ENCODE measurements at regions not wholly inside any gene's neighbourhood (a gene's known extent, or its start where the extent isn't known, plus 50 kb on each side); places are given as distances from the start of the nearest gene placed in this dataset.

- H3K27me3 ChIP-seq (ENCODE audit: insufficient read depth, poor library complexity, severe bottlenecking): no peaks in the 10 kb centered on the region
- no peak for TF ChIP-seq POLR2AphosphoS5 (IDR thresholded peaks at IDR 0.05; ENCODE audit: low read depth)
- no peak for TF ChIP-seq REST (IDR thresholded peaks at IDR 0.05; ENCODE audit: insufficient replicate concordance, low read depth)
- TF ChIP-seq, protein P1, sequence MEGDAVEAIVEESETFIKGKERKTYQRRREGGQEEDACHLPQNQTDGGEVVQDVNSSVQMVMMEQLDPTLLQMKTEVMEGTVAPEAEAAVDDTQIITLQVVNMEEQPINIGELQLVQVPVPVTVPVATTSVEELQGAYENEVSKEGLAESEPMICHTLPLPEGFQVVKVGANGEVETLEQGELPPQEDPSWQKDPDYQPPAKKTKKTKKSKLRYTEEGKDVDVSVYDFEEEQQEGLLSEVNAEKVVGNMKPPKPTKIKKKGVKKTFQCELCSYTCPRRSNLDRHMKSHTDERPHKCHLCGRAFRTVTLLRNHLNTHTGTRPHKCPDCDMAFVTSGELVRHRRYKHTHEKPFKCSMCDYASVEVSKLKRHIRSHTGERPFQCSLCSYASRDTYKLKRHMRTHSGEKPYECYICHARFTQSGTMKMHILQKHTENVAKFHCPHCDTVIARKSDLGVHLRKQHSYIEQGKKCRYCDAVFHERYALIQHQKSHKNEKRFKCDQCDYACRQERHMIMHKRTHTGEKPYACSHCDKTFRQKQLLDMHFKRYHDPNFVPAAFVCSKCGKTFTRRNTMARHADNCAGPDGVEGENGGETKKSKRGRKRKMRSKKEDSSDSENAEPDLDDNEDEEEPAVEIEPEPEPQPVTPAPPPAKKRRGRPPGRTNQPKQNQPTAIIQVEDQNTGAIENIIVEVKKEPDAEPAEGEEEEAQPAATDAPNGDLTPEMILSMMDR (IDR thresholded peaks at IDR 0.05; ENCODE audit: insufficient read depth, low read length): no peak
- no peak for TF ChIP-seq GABPA (IDR thresholded peaks at IDR 0.05; ENCODE audit: low read depth)
- no peak for TF ChIP-seq SPI1 (IDR thresholded peaks at IDR 0.05; ENCODE audit: borderline replicate concordance, low read depth)
- no peak for DNase-seq (ENCODE audit: low read depth in 1 of 2, low spot score in 1 of 2)
- no peak overlapping the region for H3K27ac ChIP-seq (replicated peaks)
- H3K4me3 ChIP-seq (replicated peaks; ENCODE audit: insufficient read depth, low read length): no peak overlapping the region
Observed at GRCh38 chr2:12987246-12987645, 270.5 kb downstream of the TRIB2 start.

DNA sequence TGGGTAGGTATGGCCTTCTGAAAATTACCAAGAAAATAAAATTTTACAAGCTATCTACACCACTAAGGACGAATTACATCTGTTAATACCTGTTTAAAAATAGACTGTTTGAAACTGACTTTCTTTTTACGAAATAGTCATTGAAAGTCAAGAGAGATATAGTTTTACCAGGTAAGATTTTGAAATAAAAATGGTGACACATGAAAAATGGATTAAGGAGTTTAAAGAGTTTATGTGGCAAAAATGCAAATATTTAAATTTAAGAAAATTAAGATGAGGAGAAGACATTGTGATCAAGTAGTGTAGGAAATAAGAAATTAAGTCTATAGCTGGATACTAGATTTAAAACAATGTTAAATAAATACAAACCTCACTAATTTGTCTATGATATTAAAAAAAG is 271.5 kb downstream of the TRIB2 start:
- H3K4me3 ChIP-seq (replicated peaks; ENCODE audit: insufficient read depth, low read length): no peak overlapping the region
- TF ChIP-seq GABPA (IDR thresholded peaks at IDR 0.05; ENCODE audit: low read depth) (no peak), SPI1 (IDR thresholded peaks at IDR 0.05; ENCODE audit: borderline replicate concordance, low read depth) (no peak), POLR2AphosphoS5 (IDR thresholded peaks at IDR 0.05; ENCODE audit: low read depth) (no peak), REST (IDR thresholded peaks at IDR 0.05; ENCODE audit: insufficient replicate concordance, low read depth) (no peak)
- TF ChIP-seq, protein P1 (IDR thresholded peaks at IDR 0.05; ENCODE audit: insufficient read depth, low read length): no peak
- DNase-seq (ENCODE audit: low read depth in 1 of 2, low spot score in 1 of 2): no peak
- no peaks in the 10 kb centered on the region for H3K27me3 ChIP-seq (ENCODE audit: insufficient read depth, poor library complexity, severe bottlenecking)
- no peak overlapping the region for H3K27ac ChIP-seq (replicated peaks)

- no peak overlapping the region for H3K4me3 ChIP-seq (replicated peaks; ENCODE audit: insufficient read depth, low read length)
- no peak overlapping the region for H3K27ac ChIP-seq (replicated peaks)
- TF ChIP-seq, protein P1 (IDR thresholded peaks at IDR 0.05; ENCODE audit: insufficient read depth, low read length): no peak
- TF ChIP-seq REST (IDR thresholded peaks at IDR 0.05; ENCODE audit: insufficient replicate concordance, low read depth) (no peak), POLR2AphosphoS5 (IDR thresholded peaks at IDR 0.05; ENCODE audit: low read depth) (no peak), SPI1 (IDR thresholded peaks at IDR 0.05; ENCODE audit: borderline replicate concordance, low read depth) (no peak), GABPA (IDR thresholded peaks at IDR 0.05; ENCODE audit: low read depth) (no peak)
- no peaks in the 10 kb centered on the region for H3K27me3 ChIP-seq (ENCODE audit: insufficient read depth, poor library complexity, severe bottlenecking)
- no peak for DNase-seq (ENCODE audit: low read depth in 1 of 2, low spot score in 1 of 2)
Observed at GRCh38 chr2:12990523-12990922, 273.8 kb downstream of the TRIB2 start.
